Pancreas (tissue), 10 donors: ENCODE measurements at regions not wholly inside any gene's neighbourhood (a gene's known extent, or its start where the extent isn't known, plus 50 kb on each side); places are given as distances from the start of the nearest gene placed in this dataset.

ENCODE experiments used
- ATAC-seq, 4 donors: fragments of 200-7000 bp; cut with Tn5 transposase; one replicate each; pipeline versions ENCODE4 v1.8.0 to v1.9.1; 2020; ENCODE audit warnings: mild to moderate bottlenecking in 4 of 4, moderate library complexity in 4 of 4
- DNase-seq, 6 donors: peaks; one replicate each; pipeline ENCODE4 v3.0.0-alpha.2; 2020
- FAIRE-seq: peaks from 2 replicates; lab custom pipeline; 2012; peaks lifted over from hg19 to GRCh38; lab: Jason Lieb, UNC
- H3K27ac ChIP-seq, 4 donors: fragments of 200-600 bp; sonication (generic); 1 replicate in 3 of 4; 2 replicates in 1 of 4; pipeline versions ENCODE4 v1.5.0 to v1.8.0; 2020
- H3K27me3 ChIP-seq, 4 donors: fragments of 200-600 bp; one replicate each; pipeline ENCODE4 v1.8.0; 2021
- H3K36me3 ChIP-seq, 3 donors: fragments of 200-600 bp; sonication (generic) in 1 of 3; one replicate each; pipeline versions ENCODE4 v1.5.0 to v1.8.0; 2020 to 2021
- H3K4me1 ChIP-seq, 3 donors: fragments of 200-600 bp; one replicate each; pipeline ENCODE4 v1.8.0; 2021
- H3K4me3 ChIP-seq, 4 donors: fragments of 200-600 bp; sonication (generic) in 2 of 4; one replicate each; pipeline versions ENCODE4 v1.5.0 to v1.8.0; 2020 to 2021
- H3K9me3 ChIP-seq, 4 donors: fragments of 200-600 bp; one replicate each; pipeline ENCODE4 v1.8.0; 2021
- CTCF ChIP-seq, 4 donors: fragments of 200-600 bp; sonication (generic) in 3 of 4; IDR thresholded peaks; one replicate each; pipeline versions ENCODE4 v1.5.0 to v1.8.0; 2021; ENCODE audit warnings: antibody characterized with exemption in 4 of 4
- WGBS, 2 donors: extraction: QIAGEN DNeasy Blood & Tissue Kit; methylation state at CpG; one replicate each; pipeline ENCODE4 v1.1.7; 2013; 5-methylcytosine and 5-hydroxymethylcytosine counted together
- intact Hi-C, 3 donors: fragments of 100-400 bp; cut with DNase I; formaldehyde crosslinking; loops; one replicate each; pipeline versions ENCODE4 v1.11.1 to v1.14.2; 2022
- donor health status: healthy with polysubstance abuse.
- donor health status: DM: no; HTN: no; CAD: no; lungs with moderate emphysema.
- donor health status: DM: no; HTN: no; CAD: no.
- donor health status: control.
- donor health status: control.
- donor health status: Bipolar disorder and iron deficiency.
- donor health status: DM: yes; HTN: yes; CAD: no.
- donor health status: DM: no; HTN: no; CAD: no.
- donor health status: DM: no; HTN: no; CAD: no.
- donor health status: DM: yes; HTN: yes; CAD: no.

GRCh38 chr2:217614498-217614897 is 388.3 kb downstream of the TNS1 start:
- WGBS, 2 donors = 64 to 67% methylated on average over 3 of the region's 3 CpGs
- ATAC-seq = no peak
- no peak for DNase-seq
- TF ChIP-seq CTCF (IDR thresholded peaks at IDR 0.05) = no peak
- Histone ChIP-seq H3K36me3 (no peaks in the 10 kb centered on the region), H3K27me3 (no peaks in the 10 kb centered on the region), H3K9me3 (no peaks in the 10 kb centered on the region), H3K4me1 (no peaks in the 10 kb centered on the region), H3K4me3 (no peak overlapping the region), H3K27ac (no peak overlapping the region)
- intact Hi-C loops = no loop called here
- FAIRE-seq = no peak

GRCh38 chr2:217614096-217614495 is 388.7 kb downstream of the TNS1 start:
- H3K27me3 ChIP-seq = no peaks in the 10 kb centered on the region
- no peak overlapping the region for H3K4me3 ChIP-seq
- no peaks in the 10 kb centered on the region for H3K4me1 ChIP-seq
- H3K9me3 ChIP-seq = no peaks in the 10 kb centered on the region
- WGBS, 2 donors = 69 to 74% methylated on average over 4 of the region's 4 CpGs
- TF ChIP-seq CTCF (IDR thresholded peaks at IDR 0.05) = no peak
- H3K36me3 ChIP-seq = no peaks in the 10 kb centered on the region
- FAIRE-seq (no peak), ATAC-seq (no peak), DNase-seq (no peak)
- intact Hi-C loops = no loop called here
- H3K27ac ChIP-seq = no peak overlapping the region

GRCh38 chr2:217612920-217613319 is 389.9 kb downstream of the TNS1 start:
- FAIRE-seq = no peak

GRCh38 chr2:217612211-217612610 is 390.6 kb downstream of the TNS1 start:
- Histone ChIP-seq H3K27ac (no peak overlapping the region), H3K4me3 (no peak overlapping the region), H3K36me3 (no peaks in the 10 kb centered on the region), H3K27me3 (no peaks in the 10 kb centered on the region), H3K9me3 (no peaks in the 10 kb centered on the region), H3K4me1 (no peaks in the 10 kb centered on the region)
- 83 to 84% methylated on average over 3 of the region's 3 CpGs for WGBS, 2 donors
- no peak for TF ChIP-seq CTCF (IDR thresholded peaks at IDR 0.05)
- FAIRE-seq (no peak), DNase-seq (no peak), ATAC-seq (no peak)
- intact Hi-C loops = no loop called here

More at GRCh38 chr2:217612920-217613319, 389.9 kb downstream of the TNS1 start:
- Histone ChIP-seq H3K36me3 (no peaks in the 10 kb centered on the region), H3K4me3 (no peak overlapping the region), H3K27ac (no peak overlapping the region), H3K9me3 (no peaks in the 10 kb centered on the region), H3K4me1 (no peaks in the 10 kb centered on the region), H3K27me3 (no peaks in the 10 kb centered on the region)
- intact Hi-C loops = no loop called here
- DNase-seq = no peak
- TF ChIP-seq CTCF (IDR thresholded peaks at IDR 0.05) = no peak
- WGBS, 2 donors = 90 to 91% methylated on average over 9 of the region's 9 CpGs
- no peak for ATAC-seq

GRCh38 chr2:217611626-217612127 is 391.1 kb downstream of the TNS1 start:
- 91 to 94% methylated on average over 5 of the region's 5 CpGs for WGBS, 2 donors
- TF ChIP-seq CTCF (IDR thresholded peaks at IDR 0.05) = no peak
- DNase-seq = no peak
- intact Hi-C loops = no loop called here
- no peak for ATAC-seq
- Histone ChIP-seq H3K9me3 (no peaks in the 10 kb centered on the region), H3K4me1 (no peaks in the 10 kb centered on the region), H3K27me3 (no peaks in the 10 kb centered on the region), H3K36me3 (no peaks in the 10 kb centered on the region), H3K4me3 (no peak overlapping the region), H3K27ac (no peak overlapping the region)
- FAIRE-seq = no peak
